ENCODE measurements at regions not wholly inside any gene's neighbourhood (a gene's known extent, or its start where the extent isn't known, plus 50 kb on each side); places are given as distances from the start of the nearest gene placed in this dataset.

DNA sequence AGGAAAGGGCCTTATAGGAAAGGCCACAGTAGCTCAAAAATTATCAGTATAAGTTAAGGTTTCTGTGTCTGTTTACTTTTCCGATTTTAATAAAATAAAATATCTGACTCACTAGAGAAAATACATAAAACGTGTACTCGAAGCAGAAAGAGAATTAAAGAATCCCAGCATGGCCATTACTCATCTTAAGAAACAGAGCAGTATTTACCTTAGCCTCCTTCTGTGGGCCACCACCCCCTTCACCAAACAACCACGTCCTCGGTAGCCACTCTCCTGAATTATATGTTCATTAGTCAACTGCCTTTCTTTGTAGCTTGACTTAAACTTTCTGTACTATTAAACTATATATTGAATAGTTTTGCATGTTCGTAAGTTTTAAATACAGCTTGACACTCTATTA, 72.2 kb upstream of the SPTLC3 start:
- TF ChIP-seq, protein P1, sequence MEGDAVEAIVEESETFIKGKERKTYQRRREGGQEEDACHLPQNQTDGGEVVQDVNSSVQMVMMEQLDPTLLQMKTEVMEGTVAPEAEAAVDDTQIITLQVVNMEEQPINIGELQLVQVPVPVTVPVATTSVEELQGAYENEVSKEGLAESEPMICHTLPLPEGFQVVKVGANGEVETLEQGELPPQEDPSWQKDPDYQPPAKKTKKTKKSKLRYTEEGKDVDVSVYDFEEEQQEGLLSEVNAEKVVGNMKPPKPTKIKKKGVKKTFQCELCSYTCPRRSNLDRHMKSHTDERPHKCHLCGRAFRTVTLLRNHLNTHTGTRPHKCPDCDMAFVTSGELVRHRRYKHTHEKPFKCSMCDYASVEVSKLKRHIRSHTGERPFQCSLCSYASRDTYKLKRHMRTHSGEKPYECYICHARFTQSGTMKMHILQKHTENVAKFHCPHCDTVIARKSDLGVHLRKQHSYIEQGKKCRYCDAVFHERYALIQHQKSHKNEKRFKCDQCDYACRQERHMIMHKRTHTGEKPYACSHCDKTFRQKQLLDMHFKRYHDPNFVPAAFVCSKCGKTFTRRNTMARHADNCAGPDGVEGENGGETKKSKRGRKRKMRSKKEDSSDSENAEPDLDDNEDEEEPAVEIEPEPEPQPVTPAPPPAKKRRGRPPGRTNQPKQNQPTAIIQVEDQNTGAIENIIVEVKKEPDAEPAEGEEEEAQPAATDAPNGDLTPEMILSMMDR (IDR thresholded peaks at IDR 0.05 in 2 of 3, conservative IDR thresholded peaks at IDR 0.05 in 1 of 3; ENCODE audit: insufficient read depth in 2 of 3, low read depth in 1 of 3, low read length in 3 of 3) = no peak
- TF ChIP-seq, protein P2, sequence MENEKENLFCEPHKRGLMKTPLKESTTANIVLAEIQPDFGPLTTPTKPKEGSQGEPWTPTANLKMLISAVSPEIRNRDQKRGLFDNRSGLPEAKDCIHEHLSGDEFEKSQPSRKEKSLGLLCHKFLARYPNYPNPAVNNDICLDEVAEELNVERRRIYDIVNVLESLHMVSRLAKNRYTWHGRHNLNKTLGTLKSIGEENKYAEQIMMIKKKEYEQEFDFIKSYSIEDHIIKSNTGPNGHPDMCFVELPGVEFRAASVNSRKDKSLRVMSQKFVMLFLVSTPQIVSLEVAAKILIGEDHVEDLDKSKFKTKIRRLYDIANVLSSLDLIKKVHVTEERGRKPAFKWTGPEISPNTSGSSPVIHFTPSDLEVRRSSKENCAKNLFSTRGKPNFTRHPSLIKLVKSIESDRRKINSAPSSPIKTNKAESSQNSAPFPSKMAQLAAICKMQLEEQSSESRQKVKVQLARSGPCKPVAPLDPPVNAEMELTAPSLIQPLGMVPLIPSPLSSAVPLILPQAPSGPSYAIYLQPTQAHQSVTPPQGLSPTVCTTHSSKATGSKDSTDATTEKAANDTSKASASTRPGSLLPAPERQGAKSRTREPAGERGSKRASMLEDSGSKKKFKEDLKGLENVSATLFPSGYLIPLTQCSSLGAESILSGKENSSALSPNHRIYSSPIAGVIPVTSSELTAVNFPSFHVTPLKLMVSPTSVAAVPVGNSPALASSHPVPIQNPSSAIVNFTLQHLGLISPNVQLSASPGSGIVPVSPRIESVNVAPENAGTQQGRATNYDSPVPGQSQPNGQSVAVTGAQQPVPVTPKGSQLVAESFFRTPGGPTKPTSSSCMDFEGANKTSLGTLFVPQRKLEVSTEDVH (IDR thresholded peaks at IDR 0.05; ENCODE audit: low read depth, partially characterized antibody) = no peak
- TF ChIP-seq JUNB (CRISPR knock-in tag; conservative IDR thresholded peaks at IDR 0.05) = no peak
- no peak for TF ChIP-seq SMARCA5 (IDR thresholded peaks at IDR 0.05)
- TF ChIP-seq FOXJ3 (CRISPR knock-in tag; IDR thresholded peaks at IDR 0.05) = no peak
- TF ChIP-seq NFRKB (IDR thresholded peaks at IDR 0.05; ENCODE audit: low read depth) = no peak
- no peak for TF ChIP-seq CBX8 (IDR thresholded peaks at IDR 0.05; ENCODE audit: borderline replicate concordance, extremely low read depth, low read depth, low read length, poor library complexity, severe bottlenecking)
- no peak for TF ChIP-seq ZNF644 (tag; IDR thresholded peaks at IDR 0.05; ENCODE audit: low read depth)
- TF ChIP-seq ETV5 (CRISPR knock-in tag; IDR thresholded peaks at IDR 0.05; ENCODE audit: low read depth) = no peak
- TF ChIP-seq MCM3 (IDR thresholded peaks at IDR 0.05) = no peak
- TF ChIP-seq, protein P3, sequence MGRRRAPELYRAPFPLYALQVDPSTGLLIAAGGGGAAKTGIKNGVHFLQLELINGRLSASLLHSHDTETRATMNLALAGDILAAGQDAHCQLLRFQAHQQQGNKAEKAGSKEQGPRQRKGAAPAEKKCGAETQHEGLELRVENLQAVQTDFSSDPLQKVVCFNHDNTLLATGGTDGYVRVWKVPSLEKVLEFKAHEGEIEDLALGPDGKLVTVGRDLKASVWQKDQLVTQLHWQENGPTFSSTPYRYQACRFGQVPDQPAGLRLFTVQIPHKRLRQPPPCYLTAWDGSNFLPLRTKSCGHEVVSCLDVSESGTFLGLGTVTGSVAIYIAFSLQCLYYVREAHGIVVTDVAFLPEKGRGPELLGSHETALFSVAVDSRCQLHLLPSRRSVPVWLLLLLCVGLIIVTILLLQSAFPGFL (CRISPR knock-in tag; IDR thresholded peaks at IDR 0.05) = no peak
- no peak for TF ChIP-seq ILK (tag; IDR thresholded peaks at IDR 0.05; ENCODE audit: borderline replicate concordance, low read depth)
- no peak for TF ChIP-seq FOXK2 (conservative IDR thresholded peaks at IDR 0.05 in 1 of 2, IDR thresholded peaks at IDR 0.05 in 1 of 2; ENCODE audit: low read depth in 2 of 2)
- TF ChIP-seq, protein P4, sequence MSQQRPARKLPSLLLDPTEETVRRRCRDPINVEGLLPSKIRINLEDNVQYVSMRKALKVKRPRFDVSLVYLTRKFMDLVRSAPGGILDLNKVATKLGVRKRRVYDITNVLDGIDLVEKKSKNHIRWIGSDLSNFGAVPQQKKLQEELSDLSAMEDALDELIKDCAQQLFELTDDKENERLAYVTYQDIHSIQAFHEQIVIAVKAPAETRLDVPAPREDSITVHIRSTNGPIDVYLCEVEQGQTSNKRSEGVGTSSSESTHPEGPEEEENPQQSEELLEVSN (IDR thresholded peaks at IDR 0.05; ENCODE audit: borderline replicate concordance in 1 of 2, extremely low read depth in 1 of 2, insufficient read depth in 1 of 2, insufficient read length in 1 of 2, low read depth in 1 of 2, low read length in 1 of 2, poor library complexity in 1 of 2, severe bottlenecking in 1 of 2) = no peak
